Suprapubic skin (tissue), 4 donors: ENCODE measurements at regions not wholly inside any gene's neighbourhood (a gene's known extent, or its start where the extent isn't known, plus 50 kb on each side); places are given as distances from the start of the nearest gene placed in this dataset.

Experiments
- EP300 ChIP-seq: sonication (generic); formaldehyde crosslinking; IDR thresholded peaks from one replicate; pipeline ENCODE4 v1.6.1; 2017; ENCODE audit warnings: antibody characterized with exemption
- POLR2AphosphoS5 ChIP-seq, 3 donors: sonication (generic); formaldehyde crosslinking; IDR thresholded peaks; one replicate each; pipeline ENCODE4 v1.6.1; 2017; ENCODE audit warnings: antibody characterized with exemption in 3 of 3
- TF ChIP-seq, protein P1 (sequence below), 2 donors: fragments of 200-600 bp in 1 of 2; fragments of 450-650 bp in 1 of 2; sonication (generic) in 1 of 2; IDR thresholded peaks; one replicate each; pipeline ENCODE4 v1.5.1; 2016 to 2019; ENCODE audit warnings: antibody characterized with exemption in 2 of 2, mild to moderate bottlenecking in 1 of 2, moderate library complexity in 1 of 2

DNA sequence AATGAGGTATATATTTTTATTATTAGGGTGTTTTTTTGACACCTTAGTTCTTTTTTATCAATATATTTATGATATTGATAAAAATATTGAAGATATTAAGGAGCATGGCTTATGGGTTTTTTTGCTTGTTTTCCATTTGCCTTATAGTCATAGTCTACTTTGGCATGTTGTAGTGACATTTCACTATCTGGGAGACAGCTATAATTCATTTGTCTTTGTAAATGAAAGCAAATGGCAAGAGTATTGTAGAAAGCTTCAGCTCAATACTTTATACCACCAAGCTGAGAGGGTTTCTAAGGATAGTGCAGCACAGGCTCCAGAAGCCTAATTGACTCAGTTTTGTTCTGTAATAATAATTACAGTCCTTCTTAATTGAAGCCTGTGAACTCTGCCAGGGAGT lies 1182.3 kb downstream of the EFNA5 start:
- TF ChIP-seq POLR2AphosphoS5 (IDR thresholded peaks at IDR 0.05) (no peak), EP300 (no peak)
- TF ChIP-seq, protein P1, sequence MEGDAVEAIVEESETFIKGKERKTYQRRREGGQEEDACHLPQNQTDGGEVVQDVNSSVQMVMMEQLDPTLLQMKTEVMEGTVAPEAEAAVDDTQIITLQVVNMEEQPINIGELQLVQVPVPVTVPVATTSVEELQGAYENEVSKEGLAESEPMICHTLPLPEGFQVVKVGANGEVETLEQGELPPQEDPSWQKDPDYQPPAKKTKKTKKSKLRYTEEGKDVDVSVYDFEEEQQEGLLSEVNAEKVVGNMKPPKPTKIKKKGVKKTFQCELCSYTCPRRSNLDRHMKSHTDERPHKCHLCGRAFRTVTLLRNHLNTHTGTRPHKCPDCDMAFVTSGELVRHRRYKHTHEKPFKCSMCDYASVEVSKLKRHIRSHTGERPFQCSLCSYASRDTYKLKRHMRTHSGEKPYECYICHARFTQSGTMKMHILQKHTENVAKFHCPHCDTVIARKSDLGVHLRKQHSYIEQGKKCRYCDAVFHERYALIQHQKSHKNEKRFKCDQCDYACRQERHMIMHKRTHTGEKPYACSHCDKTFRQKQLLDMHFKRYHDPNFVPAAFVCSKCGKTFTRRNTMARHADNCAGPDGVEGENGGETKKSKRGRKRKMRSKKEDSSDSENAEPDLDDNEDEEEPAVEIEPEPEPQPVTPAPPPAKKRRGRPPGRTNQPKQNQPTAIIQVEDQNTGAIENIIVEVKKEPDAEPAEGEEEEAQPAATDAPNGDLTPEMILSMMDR (IDR thresholded peaks at IDR 0.05) = no peak
